Cardiac muscle cell (in vitro differentiated cells and primary cell): ENCODE measurements at regions not wholly inside any gene's neighbourhood (a gene's known extent, or its start where the extent isn't known, plus 50 kb on each side); places are given as distances from the start of the nearest gene placed in this dataset.

Experiments
- DNase-seq, 2 donors: peaks; one replicate each; pipeline versions ENCODE4 v3.0.0 to v3.0.0-alpha.2; 2010 to 2017; ENCODE audit warnings: low read depth in 1 of 2, low spot score in 1 of 2
- H3K27ac ChIP-seq: fragments of 200-600 bp; sonication (generic); 2 replicates; pipeline ENCODE4 v1.5.1; 2016
- H3K27me3 ChIP-seq: fragments of 200-600 bp; sonication (generic); 2 replicates; pipeline ENCODE4 v1.6.0; 2016; ENCODE audit warnings: control low read depth
- H3K36me3 ChIP-seq: fragments of 200-600 bp; sonication (generic); 2 replicates; pipeline ENCODE4 v1.5.1; 2016; ENCODE audit warnings: control low read depth
- H3K4me1 ChIP-seq: fragments of 200-600 bp; sonication (generic); 2 replicates; pipeline ENCODE4 v1.8.1; 2017; ENCODE audit warnings: low read depth, mild to moderate bottlenecking, mixed run types
- H3K4me3 ChIP-seq: fragments of 200-600 bp; sonication (generic); 2 replicates; pipeline ENCODE4 v1.5.1; 2016; ENCODE audit warnings: mild to moderate bottlenecking
- H3K9me3 ChIP-seq: fragments of 200-600 bp; sonication (generic); 2 replicates; pipeline ENCODE4 v1.5.1; 2017; ENCODE audit warnings: low read depth, mild to moderate bottlenecking, control low read depth
- TF ChIP-seq, protein P1 (sequence below): IDR thresholded peaks from 2 replicates; pipeline ENCODE4 v1.5.1; 2012; ENCODE audit warnings: low read depth, mild to moderate bottlenecking, low read length

DNA sequence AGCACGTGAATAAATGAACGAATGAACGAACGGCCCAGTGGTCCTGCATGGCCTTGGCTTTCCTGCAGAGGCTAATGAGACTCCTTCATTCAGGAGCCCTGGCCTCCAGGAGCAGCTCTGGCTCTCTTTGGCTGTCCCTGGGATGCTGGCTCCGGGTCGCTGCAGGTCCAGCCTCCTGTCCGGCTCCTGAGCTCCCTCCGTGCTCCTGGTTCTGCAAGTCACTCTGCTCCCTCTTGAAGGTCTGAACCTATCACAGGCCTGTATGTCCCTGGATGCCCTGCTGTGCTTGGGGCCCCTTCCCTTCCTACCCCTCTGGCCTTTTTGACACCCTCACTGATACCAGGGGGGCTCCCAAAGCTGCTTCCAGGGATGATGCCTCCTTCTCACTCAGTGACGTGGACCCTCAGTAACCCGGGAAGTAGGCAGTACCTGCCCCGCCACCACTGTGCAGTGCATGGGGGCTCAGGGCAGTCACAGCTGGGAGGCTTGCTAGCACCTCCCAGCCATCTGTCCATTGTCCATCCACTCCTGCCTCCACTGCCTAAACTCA, 133.7 kb upstream of the C14orf180 start:
- Histone ChIP-seq H3K9me3 (no peaks in the 10 kb centered on the region), H3K4me3 (no peak overlapping the region), H3K4me1 (no peaks in the 10 kb centered on the region), H3K27me3 (no peaks in the 10 kb centered on the region), H3K27ac (no peak overlapping the region), H3K36me3 (no peaks in the 10 kb centered on the region)
- DNase-seq = no peak
- TF ChIP-seq, protein P1, sequence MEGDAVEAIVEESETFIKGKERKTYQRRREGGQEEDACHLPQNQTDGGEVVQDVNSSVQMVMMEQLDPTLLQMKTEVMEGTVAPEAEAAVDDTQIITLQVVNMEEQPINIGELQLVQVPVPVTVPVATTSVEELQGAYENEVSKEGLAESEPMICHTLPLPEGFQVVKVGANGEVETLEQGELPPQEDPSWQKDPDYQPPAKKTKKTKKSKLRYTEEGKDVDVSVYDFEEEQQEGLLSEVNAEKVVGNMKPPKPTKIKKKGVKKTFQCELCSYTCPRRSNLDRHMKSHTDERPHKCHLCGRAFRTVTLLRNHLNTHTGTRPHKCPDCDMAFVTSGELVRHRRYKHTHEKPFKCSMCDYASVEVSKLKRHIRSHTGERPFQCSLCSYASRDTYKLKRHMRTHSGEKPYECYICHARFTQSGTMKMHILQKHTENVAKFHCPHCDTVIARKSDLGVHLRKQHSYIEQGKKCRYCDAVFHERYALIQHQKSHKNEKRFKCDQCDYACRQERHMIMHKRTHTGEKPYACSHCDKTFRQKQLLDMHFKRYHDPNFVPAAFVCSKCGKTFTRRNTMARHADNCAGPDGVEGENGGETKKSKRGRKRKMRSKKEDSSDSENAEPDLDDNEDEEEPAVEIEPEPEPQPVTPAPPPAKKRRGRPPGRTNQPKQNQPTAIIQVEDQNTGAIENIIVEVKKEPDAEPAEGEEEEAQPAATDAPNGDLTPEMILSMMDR = no peak

DNA sequence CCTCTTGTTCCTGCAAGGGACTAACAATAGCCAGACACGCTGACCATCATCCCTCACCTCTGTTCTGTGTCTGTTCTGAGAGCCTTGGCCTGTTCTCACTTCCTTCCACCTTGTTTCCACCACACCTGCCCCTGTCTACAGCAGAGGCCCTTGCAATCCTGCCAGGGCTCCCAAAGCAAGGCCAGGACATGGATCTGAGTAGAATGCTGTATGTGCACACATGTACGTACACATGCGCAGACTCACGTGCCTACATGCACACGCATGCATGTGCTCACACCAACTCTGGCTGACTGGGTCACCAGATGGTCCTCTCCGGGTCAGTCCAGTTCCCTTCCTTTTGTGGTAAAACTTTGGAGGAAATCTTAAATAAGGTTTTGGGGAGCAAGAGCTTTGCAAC, 133.0 kb upstream of the C14orf180 start:
- Histone ChIP-seq H3K27ac (no peak overlapping the region), H3K27me3 (no peaks in the 10 kb centered on the region), H3K4me3 (no peak overlapping the region), H3K4me1 (no peaks in the 10 kb centered on the region), H3K9me3 (no peaks in the 10 kb centered on the region), H3K36me3 (no peaks in the 10 kb centered on the region)
- TF ChIP-seq, protein P1 = no peak
- no peak for DNase-seq

DNA sequence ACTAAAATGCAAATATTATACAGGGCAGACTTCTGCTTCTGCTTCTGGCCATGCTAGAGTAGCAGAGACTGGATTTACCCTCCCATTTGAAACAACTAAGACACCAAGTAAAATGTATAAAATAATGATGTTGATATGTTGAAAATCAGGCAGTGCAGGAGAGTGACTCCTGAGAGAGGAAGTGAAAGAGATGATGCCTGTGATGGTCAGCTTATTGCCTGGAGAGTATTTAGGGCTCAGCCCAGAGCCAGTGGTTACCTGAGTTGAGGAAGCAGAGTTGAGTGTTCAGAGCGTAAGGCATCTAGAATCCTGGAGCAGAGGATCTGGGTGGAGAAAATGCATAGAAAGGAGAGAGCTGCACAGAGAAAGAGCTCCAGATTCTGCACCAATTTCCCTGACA, 131.8 kb upstream of the C14orf180 start:
- Histone ChIP-seq H3K4me3 (no peak overlapping the region), H3K27me3 (no peaks in the 10 kb centered on the region), H3K4me1 (no peaks in the 10 kb centered on the region), H3K27ac (no peak overlapping the region), H3K36me3 (no peaks in the 10 kb centered on the region), H3K9me3 (no peaks in the 10 kb centered on the region)
- TF ChIP-seq, protein P1 = no peak
- no peak for DNase-seq

DNA sequence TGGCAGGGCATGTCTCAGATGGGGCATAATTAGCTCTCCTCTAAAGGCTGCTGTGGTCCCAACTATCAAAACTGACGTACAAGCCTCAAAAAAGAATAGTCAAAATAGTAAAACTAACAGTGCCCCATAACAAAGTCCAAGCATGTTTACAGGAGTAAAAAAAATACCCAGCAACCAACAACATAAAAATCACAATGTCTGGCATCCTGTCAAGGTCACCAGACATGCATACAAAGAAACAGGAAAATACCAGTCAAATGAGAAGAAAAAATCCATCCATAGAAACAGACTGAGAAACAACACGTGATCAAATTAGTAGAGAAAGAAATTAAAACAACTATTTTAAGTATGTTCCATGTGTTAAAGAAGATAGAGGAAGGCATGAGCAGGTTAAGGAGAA, 131.2 kb upstream of the C14orf180 start:
- H3K9me3 ChIP-seq = no peaks in the 10 kb centered on the region
- TF ChIP-seq, protein P1 = no peak
- H3K27ac ChIP-seq = no peak overlapping the region
- no peak for DNase-seq
- no peaks in the 10 kb centered on the region for H3K4me1 ChIP-seq
- no peak overlapping the region for H3K4me3 ChIP-seq
- H3K27me3 ChIP-seq = no peaks in the 10 kb centered on the region
- no peaks in the 10 kb centered on the region for H3K36me3 ChIP-seq

DNA sequence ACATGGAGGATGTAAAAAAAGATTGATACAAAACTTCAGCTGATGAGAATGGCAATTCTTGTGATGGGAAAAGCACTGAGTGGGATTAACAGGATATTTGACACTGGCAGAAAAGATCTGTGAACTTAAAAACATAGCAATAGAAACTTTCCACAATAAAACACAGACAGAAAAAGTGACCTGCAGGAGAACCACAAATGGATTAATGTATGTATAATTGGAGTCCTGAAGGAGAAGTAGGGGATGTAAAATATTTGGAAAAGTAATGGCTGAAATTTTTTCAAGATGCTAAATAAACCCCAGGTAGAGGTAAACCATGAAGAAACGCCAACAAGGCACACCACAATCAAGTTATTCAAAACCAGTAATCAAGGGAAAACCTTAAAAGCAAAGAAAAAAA, 130.8 kb upstream of the C14orf180 start:
- Histone ChIP-seq H3K4me1 (no peaks in the 10 kb centered on the region), H3K4me3 (no peak overlapping the region), H3K27ac (no peak overlapping the region), H3K9me3 (no peaks in the 10 kb centered on the region), H3K27me3 (peaks cover under 1% of the 10 kb centered on the region), H3K36me3 (no peaks in the 10 kb centered on the region)
- TF ChIP-seq, protein P1 = no peak
- no peak for DNase-seq
